Adrenal gland (tissue), 9 donors: ENCODE measurements at regions not wholly inside any gene's neighbourhood (a gene's known extent, or its start where the extent isn't known, plus 50 kb on each side); places are given as distances from the start of the nearest gene placed in this dataset.
"Not testable (repeated sequence)": the region's sequence is repeated elsewhere in the genome, so short reads cannot be mapped to it uniquely, and the experiment has no call there.

Source experiments
- DNase-seq, 7 donors: peaks; one replicate each; pipeline ENCODE4 v3.0.0-alpha.2; 2019 to 2020
- H3K27ac ChIP-seq, 5 donors: fragments of 200-600 bp; sonication (generic) in 4 of 5; 1 replicate in 3 of 5; 2 replicates in 2 of 5; pipeline versions ENCODE4 v1.5.1 to v1.8.0; 2016 to 2020; ENCODE audit warnings: mild to moderate bottlenecking in 1 of 5
- H3K27me3 ChIP-seq: fragments of 200-600 bp; 2 replicates; pipeline ENCODE4 v1.8.0; 2021
- H3K36me3 ChIP-seq, 2 donors: fragments of 200-600 bp; replicated peaks in 1 of 2; 1 replicate in 1 of 2; 2 replicates in 1 of 2; pipeline versions ENCODE4 v1.5.1 to v1.8.0; 2018 to 2022
- H3K4me1 ChIP-seq, 2 donors: fragments of 200-600 bp; replicated peaks in 1 of 2; 1 replicate in 1 of 2; 2 replicates in 1 of 2; pipeline versions ENCODE4 v1.5.1 to v1.8.0; 2018 to 2021
- H3K4me3 ChIP-seq, 4 donors: fragments of 200-600 bp; sonication (generic) in 3 of 4; one replicate each; pipeline ENCODE4 v1.5.1; 2016 to 2018
- H3K9me3 ChIP-seq, 3 donors: fragments of 200-600 bp; sonication (generic) in 1 of 3; replicated peaks in 1 of 3; 1 replicate in 2 of 3; 2 replicates in 1 of 3; pipeline versions ENCODE4 v1.5.1 to v1.8.0; 2016 to 2021
- CTCF ChIP-seq, 6 experiments: fragments of 450-650 bp in 4 of 6; fragments of 200-600 bp in 2 of 6; sonication (generic) in 1 of 6; IDR thresholded peaks; 1 replicate in 5 of 6; 2 replicates in 1 of 6; pipeline versions ENCODE4 v1.5.1 to v1.8.0; 2016 to 2021; ENCODE audit warnings: antibody characterized with exemption in 6 of 6, mild to moderate bottlenecking in 2 of 6, moderate library complexity in 1 of 6
- POLR2A ChIP-seq, 2 donors: fragments of 450-650 bp; IDR thresholded peaks; one replicate each; pipeline ENCODE4 v1.6.1; 2017; ENCODE audit warnings: antibody characterized with exemption in 2 of 2, mild to moderate bottlenecking in 2 of 2, moderate library complexity in 1 of 2
- WGBS, 4 donors: extraction: QIAGEN DNeasy Blood & Tissue Kit in 2 of 4; methylation state at CpG; one replicate each; pipeline versions ENCODE4 v1.1.5 to v1.1.7; 2013 to 2017; 5-methylcytosine and 5-hydroxymethylcytosine counted together
- intact Hi-C, 2 donors: fragments of 100-400 bp; cut with DNase I; formaldehyde crosslinking; loops; one replicate each; pipeline versions ENCODE4 v1.14.1 to v1.15.0; 2022 to 2023
- donor health status: healthy with polysubstance abuse.
- donor health status: Bipolar disorder and iron deficiency.
- donor health status: DM: yes; HTN: yes; CAD: no.
- donor health status: DM: no; HTN: no; CAD: no.
- donor health status: DM: no; HTN: no; CAD: no.

- Histone ChIP-seq H3K36me3 (no peaks in the 10 kb centered on the region), H3K9me3 (no peaks in the 10 kb centered on the region), H3K27ac (no peak overlapping the region), H3K4me3 (no peak overlapping the region), H3K27me3 (no peaks in the 10 kb centered on the region), H3K4me1 (no peaks in the 10 kb centered on the region)
- WGBS, 4 donors, result 66 to 86% (median 81%) methylated on average over 3 of the region's 3 CpGs
- DNase-seq, result no peak
- intact Hi-C loops, result no loop called here
- no peak for TF ChIP-seq POLR2A (IDR thresholded peaks at IDR 0.05)
- TF ChIP-seq CTCF (IDR thresholded peaks at IDR 0.05), result no peak
Measured at GRCh38 chr15:98342911-98343310, 305.4 kb upstream of the IGF1R start.

- no peak overlapping the region for H3K4me3 ChIP-seq
- no peaks in the 10 kb centered on the region for H3K9me3 ChIP-seq
- no peak for TF ChIP-seq CTCF (IDR thresholded peaks at IDR 0.05)
- no peak for TF ChIP-seq POLR2A (IDR thresholded peaks at IDR 0.05)
- H3K4me1 ChIP-seq, result no peaks in the 10 kb centered on the region
- 58 to 80% (median 77%) methylated on average over 2 of the region's 2 CpGs for WGBS, 4 donors
- no peak overlapping the region for H3K27ac ChIP-seq
- DNase-seq, result no peak
- intact Hi-C loops, result no loop called here
- H3K27me3 ChIP-seq, result no peaks in the 10 kb centered on the region
- H3K36me3 ChIP-seq, result no peaks in the 10 kb centered on the region
Measured at GRCh38 chr15:98344591-98344990, 303.7 kb upstream of the IGF1R start.

- no peaks in the 10 kb centered on the region for H3K9me3 ChIP-seq
- intact Hi-C loops, result no loop called here
- no peak for TF ChIP-seq POLR2A (IDR thresholded peaks at IDR 0.05)
- TF ChIP-seq CTCF (IDR thresholded peaks at IDR 0.05), result no peak
- no peaks in the 10 kb centered on the region for H3K4me1 ChIP-seq
- H3K27me3 ChIP-seq, result no peaks in the 10 kb centered on the region
- no peak overlapping the region for H3K4me3 ChIP-seq
- no peak for DNase-seq
- no peak overlapping the region for H3K27ac ChIP-seq
- H3K36me3 ChIP-seq, result no peaks in the 10 kb centered on the region
- 45 to 68% (median 52%) methylated on average over 6 to 7 of the region's 7 CpGs for WGBS, 4 donors
Measured at GRCh38 chr15:98347001-98347400, 301.3 kb upstream of the IGF1R start.

GRCh38 chr15:98347866-98348265 is 300.5 kb upstream of the IGF1R start:
- Histone ChIP-seq H3K27me3 (no peaks in the 10 kb centered on the region), H3K9me3 (no peaks in the 10 kb centered on the region), H3K27ac (no peak overlapping the region), H3K4me3 (no peak overlapping the region), H3K36me3 (no peaks in the 10 kb centered on the region), H3K4me1 (no peaks in the 10 kb centered on the region)
- intact Hi-C loops, result no loop called here
- WGBS, 4 donors, result 66 to 73% (median 71%) methylated on average over 7 of the region's 7 CpGs
- no peak for DNase-seq
- no peak for TF ChIP-seq POLR2A (IDR thresholded peaks at IDR 0.05)

- intact Hi-C loops, result no loop called here
- DNase-seq, result no peak
- Histone ChIP-seq H3K36me3 (no peaks in the 10 kb centered on the region), H3K9me3 (no peaks in the 10 kb centered on the region), H3K4me1 (no peaks in the 10 kb centered on the region), H3K27ac (no peak overlapping the region), H3K27me3 (no peaks in the 10 kb centered on the region), H3K4me3 (no peak overlapping the region)
- WGBS, 4 donors, result 37 to 60% (median 56%) methylated on average over 2 of the region's 2 CpGs
- TF ChIP-seq CTCF (IDR thresholded peaks at IDR 0.05), result no peak
- no peak for TF ChIP-seq POLR2A (IDR thresholded peaks at IDR 0.05)
Measured at GRCh38 chr15:98350276-98350675, 298.1 kb upstream of the IGF1R start.

- H3K9me3 ChIP-seq, H3K27ac ChIP-seq, intact Hi-C loops, H3K36me3 ChIP-seq, H3K27me3 ChIP-seq, DNase-seq, H3K4me3 ChIP-seq, H3K4me1 ChIP-seq: not testable (repeated sequence)
- 82 to 94% (median 89%) methylated on average over 2 to 5 of the region's 5 CpGs for WGBS, 4 donors
Measured at GRCh38 chr15:98358274-98358673, 290.1 kb upstream of the IGF1R start.
